GM23248 (cell line): ENCODE measurements at regions not wholly inside any gene's neighbourhood (a gene's known extent, or its start where the extent isn't known, plus 50 kb on each side); places are given as distances from the start of the nearest gene placed in this dataset.

ENCODE experiments used
- DNase-seq: peaks from one replicate; pipeline ENCODE4 v3.0.0-alpha.2; 2015
- H2AFZ ChIP-seq: fragments of 200-600 bp; sonication (generic); 2 replicates; pipeline ENCODE4 v1.6.1; 2016; ENCODE audit warnings: antibody characterized with exemption
- H3F3A ChIP-seq: fragments of 200-600 bp; sonication (generic); 2 replicates; pipeline ENCODE4 v1.6.1; 2016; ENCODE audit warnings: mild to moderate bottlenecking, antibody characterized with exemption, mixed run types; ENCODE audit not compliant: insufficient read depth
- H3K27ac ChIP-seq: fragments of 200-600 bp; sonication (generic); 2 replicates; pipeline ENCODE4 v1.5.1; 2016; ENCODE audit warnings: mild to moderate bottlenecking
- H3K27me3 ChIP-seq: fragments of 200-600 bp; sonication (generic); replicated peaks from 2 replicates; pipeline ENCODE4 v1.6.1; 2016; ENCODE audit warnings: mild to moderate bottlenecking; ENCODE audit not compliant: insufficient read depth
- H3K36me3 ChIP-seq: fragments of 200-600 bp; sonication (generic); 2 replicates; pipeline ENCODE4 v1.6.1; 2016; ENCODE audit warnings: low read depth, mild to moderate bottlenecking
- H3K4me1 ChIP-seq: fragments of 200-600 bp; sonication (generic); 2 replicates; pipeline ENCODE4 v1.6.1; 2016; ENCODE audit warnings: mild to moderate bottlenecking; ENCODE audit not compliant: insufficient read depth
- H3K4me2 ChIP-seq: fragments of 200-600 bp; sonication (generic); one replicate; pipeline ENCODE4 v1.6.1; 2016; ENCODE audit warnings: mild to moderate bottlenecking; ENCODE audit not compliant: unreplicated experiment
- H3K4me3 ChIP-seq: fragments of 200-600 bp; sonication (generic); 2 replicates; pipeline ENCODE4 v1.5.1; 2016; ENCODE audit warnings: mild to moderate bottlenecking
- H3K79me2 ChIP-seq: fragments of 200-600 bp; sonication (generic); 2 replicates; pipeline ENCODE4 v1.6.1; 2016; ENCODE audit warnings: mild to moderate bottlenecking; ENCODE audit not compliant: insufficient read depth
- H3K9ac ChIP-seq: fragments of 200-600 bp; sonication (generic); 2 replicates; pipeline ENCODE4 v1.6.1; 2016; ENCODE audit warnings: mild to moderate bottlenecking
- H3K9me2 ChIP-seq: fragments of 200-600 bp; sonication (generic); 2 replicates; pipeline ENCODE4 v1.6.1; 2016; ENCODE audit warnings: mixed run types, mild to moderate bottlenecking, moderate library complexity; ENCODE audit not compliant: insufficient read depth
- H3K9me3 ChIP-seq: fragments of 200-600 bp; sonication (generic); one replicate; pipeline ENCODE4 v1.6.1; 2017; ENCODE audit warnings: low read depth
- H4K20me1 ChIP-seq: fragments of 200-600 bp; sonication (generic); 2 replicates; pipeline ENCODE4 v1.6.0; 2016; ENCODE audit not compliant: insufficient read depth
- EZH2 ChIP-seq: fragments of 200-600 bp; sonication (generic); IDR thresholded peaks from 2 replicates; pipeline ENCODE4 v1.6.1; 2018; ENCODE audit warnings: antibody characterized with exemption, mild to moderate bottlenecking; ENCODE audit not compliant: insufficient read depth, poor library complexity, severe bottlenecking
- EZH2phosphoT487 ChIP-seq: fragments of 200-600 bp; sonication (generic); IDR thresholded peaks from 2 replicates; pipeline ENCODE4 v1.6.1; 2018; ENCODE audit warnings: antibody characterized with exemption, moderate library complexity, mild to moderate bottlenecking, low read depth; ENCODE audit not compliant: insufficient read depth
- WGBS, 2 experiments: methylation state at CpG; one replicate each; pipeline ENCODE4 v1.1.6; 2015 to 2017; ENCODE audit warnings: low lambda C conversion rate in 2 of 2, low coverage in 1 of 2; ENCODE audit errors: missing lambda C conversion rate in 2 of 2; 5-methylcytosine and 5-hydroxymethylcytosine counted together
- in situ Hi-C: fragments of 300-500 bp; cut with MboI; formaldehyde crosslinking; loops from 2 replicates; pipeline ENCODE4 v1.15.0; 2020

DNA sequence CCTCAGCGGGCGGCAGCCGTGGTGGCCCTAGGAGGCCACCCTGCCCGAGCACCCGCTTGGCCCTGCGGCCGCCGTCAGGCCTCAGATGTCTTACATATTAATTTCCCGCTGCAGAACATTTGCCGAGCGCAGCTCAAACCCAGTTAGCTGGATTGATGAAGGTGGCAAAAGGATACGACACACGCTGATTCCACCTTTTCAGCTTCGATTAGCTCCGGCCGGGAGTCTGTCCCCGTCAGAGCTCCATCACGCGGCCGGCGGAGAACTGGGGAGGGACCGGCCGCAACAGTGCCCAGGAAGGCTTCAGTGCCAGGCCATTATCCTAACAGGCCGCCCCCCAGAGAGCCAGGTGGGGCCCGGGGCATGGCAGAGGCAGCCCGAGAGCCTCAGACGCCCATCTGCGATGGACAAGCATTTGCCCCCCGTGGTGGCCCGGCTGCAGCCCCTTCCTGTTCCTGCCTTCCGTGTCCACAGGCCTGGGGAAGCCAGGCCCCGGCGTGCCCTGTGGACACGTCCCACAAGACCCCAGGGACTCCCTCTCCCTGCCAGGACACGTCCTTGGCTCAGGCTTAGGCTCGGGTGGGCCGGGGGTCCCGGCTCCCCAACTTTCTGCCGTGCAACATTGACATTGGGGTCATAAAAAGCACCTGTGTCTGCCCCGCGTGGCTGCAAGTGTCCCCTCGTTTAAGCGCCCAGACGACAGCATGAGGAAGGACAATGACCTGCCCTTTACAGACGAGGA is 133.8 kb upstream of the NKX1-1 start:
- no peak for TF ChIP-seq EZH2
- no peak for TF ChIP-seq EZH2phosphoT487
- WGBS, 2 experiments, result 70 to 75% methylated on average over 38 to 45 of the region's 45 CpGs
- H3K27me3 ChIP-seq, result no peaks in the 10 kb centered on the region; the same call in 1 of the 2 replicates

DNA sequence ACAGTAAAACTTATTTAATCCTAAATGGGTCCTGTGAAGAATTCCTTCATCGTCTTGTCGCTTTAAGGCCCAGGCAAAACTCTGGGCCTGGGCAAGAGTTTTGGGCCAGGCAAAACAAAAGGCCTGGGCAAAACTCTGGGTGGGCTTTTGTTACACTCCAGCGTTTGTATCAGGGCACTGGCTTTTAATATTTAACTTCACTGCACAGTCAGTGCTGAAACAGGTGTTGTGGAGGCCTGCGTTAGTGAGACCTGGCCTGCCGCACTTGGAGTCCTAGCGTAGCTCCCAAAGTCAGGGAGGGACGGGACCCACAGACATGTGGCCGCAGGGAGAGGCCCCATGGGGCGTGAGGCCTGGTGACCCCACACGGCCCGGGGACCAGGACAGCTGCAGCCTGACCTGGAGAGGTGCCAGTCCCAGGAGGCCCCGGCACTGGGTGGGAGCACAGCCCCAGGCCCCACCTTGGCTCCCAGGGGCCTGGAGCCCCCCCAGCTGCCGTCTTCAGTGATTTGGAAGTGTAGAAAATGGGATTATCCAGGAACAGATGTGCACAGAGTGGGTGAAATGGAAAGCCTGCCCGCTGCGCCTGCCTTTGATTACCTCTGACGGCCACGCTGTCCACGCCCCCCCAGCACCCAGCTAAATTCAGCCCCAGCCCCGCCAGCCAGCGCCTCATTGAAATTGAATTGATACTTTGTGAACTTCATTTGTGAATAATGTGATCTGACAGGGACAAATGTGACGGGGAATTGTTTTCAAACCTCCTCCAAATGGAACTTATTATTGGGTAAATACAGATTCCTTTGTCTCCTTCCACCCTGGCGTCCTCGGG is 132.9 kb upstream of the NKX1-1 start:
- TF ChIP-seq EZH2 (no peak), EZH2phosphoT487 (no peak)
- 43 to 44% methylated on average over 23 of the region's 23 CpGs for WGBS, 2 experiments
- in situ Hi-C loops, result no loop called here

More for the DNA sequence above, 133.8 kb upstream of the NKX1-1 start:
- H3K79me2 ChIP-seq, result no peaks in the 10 kb centered on the region
- no peaks in the 10 kb centered on the region for H3F3A ChIP-seq
- H3K4me1 ChIP-seq, result no peaks in the 10 kb centered on the region
- H3K9ac ChIP-seq, result no peak overlapping the region
- H3K27ac ChIP-seq, result no peak overlapping the region
- DNase-seq, result no peak
- no peaks in the 10 kb centered on the region for H3K9me3 ChIP-seq
- H3K4me3 ChIP-seq, result no peak overlapping the region
- H3K36me3 ChIP-seq, result no peaks in the 10 kb centered on the region
- no peaks in the 10 kb centered on the region for H3K9me2 ChIP-seq
- in situ Hi-C loops, result no loop called here
- no peak overlapping the region for H2AFZ ChIP-seq
- H3K4me2 ChIP-seq, result no peak overlapping the region
- no peaks in the 10 kb centered on the region for H4K20me1 ChIP-seq

DNA sequence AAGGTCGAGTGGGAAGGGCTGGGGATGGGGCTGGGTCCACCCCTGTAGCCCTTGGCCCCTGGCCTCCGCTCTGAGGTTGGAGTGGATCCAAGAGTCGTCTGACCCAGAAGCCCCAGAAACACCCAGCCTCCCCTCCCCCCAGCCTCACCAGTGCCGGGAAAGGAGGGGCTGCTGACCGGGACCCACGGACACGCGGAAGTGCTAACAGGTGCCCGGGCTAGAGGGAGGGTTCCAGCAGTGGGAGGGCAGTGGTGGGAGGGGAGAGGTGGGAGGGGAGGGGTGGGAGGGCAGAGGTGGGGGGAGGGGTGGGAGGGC is 131.8 kb upstream of the NKX1-1 start:
- TF ChIP-seq EZH2phosphoT487 (no peak), EZH2 (no peak)
- no peak for DNase-seq
- Histone ChIP-seq H2AFZ (no peak overlapping the region), H3F3A (no peaks in the 10 kb centered on the region), H3K27me3 (peaks cover 14% of the 10 kb centered on the region), H3K4me2 (no peak overlapping the region), H3K4me3 (no peak overlapping the region), H3K4me1 (no peaks in the 10 kb centered on the region), H3K79me2 (no peaks in the 10 kb centered on the region), H3K36me3 (no peaks in the 10 kb centered on the region), H3K9ac (no peak overlapping the region), H3K27ac (no peak overlapping the region), H3K9me3 (no peaks in the 10 kb centered on the region), H3K9me2 (no peaks in the 10 kb centered on the region), H4K20me1 (no peaks in the 10 kb centered on the region)
- in situ Hi-C loops, result no loop called here
- 15 to 28% methylated on average over 4 to 9 of the region's 9 CpGs for WGBS, 2 experiments

More for the DNA sequence above, 132.9 kb upstream of the NKX1-1 start:
- H3K4me1 ChIP-seq, result no peaks in the 10 kb centered on the region
- no peak overlapping the region for H3K9ac ChIP-seq
- no peak overlapping the region for H3K27ac ChIP-seq
- H2AFZ ChIP-seq, result no peak overlapping the region
- peaks cover 3% of the 10 kb centered on the region for H3K27me3 ChIP-seq
- H3K9me2 ChIP-seq, result no peaks in the 10 kb centered on the region
- no peak overlapping the region for H3K4me3 ChIP-seq
- DNase-seq, result no peak
- H3K4me2 ChIP-seq, result no peak overlapping the region
- no peaks in the 10 kb centered on the region for H4K20me1 ChIP-seq
- no peaks in the 10 kb centered on the region for H3K36me3 ChIP-seq
- no peaks in the 10 kb centered on the region for H3K9me3 ChIP-seq
- H3K79me2 ChIP-seq, result no peaks in the 10 kb centered on the region
- H3F3A ChIP-seq, result no peaks in the 10 kb centered on the region

DNA sequence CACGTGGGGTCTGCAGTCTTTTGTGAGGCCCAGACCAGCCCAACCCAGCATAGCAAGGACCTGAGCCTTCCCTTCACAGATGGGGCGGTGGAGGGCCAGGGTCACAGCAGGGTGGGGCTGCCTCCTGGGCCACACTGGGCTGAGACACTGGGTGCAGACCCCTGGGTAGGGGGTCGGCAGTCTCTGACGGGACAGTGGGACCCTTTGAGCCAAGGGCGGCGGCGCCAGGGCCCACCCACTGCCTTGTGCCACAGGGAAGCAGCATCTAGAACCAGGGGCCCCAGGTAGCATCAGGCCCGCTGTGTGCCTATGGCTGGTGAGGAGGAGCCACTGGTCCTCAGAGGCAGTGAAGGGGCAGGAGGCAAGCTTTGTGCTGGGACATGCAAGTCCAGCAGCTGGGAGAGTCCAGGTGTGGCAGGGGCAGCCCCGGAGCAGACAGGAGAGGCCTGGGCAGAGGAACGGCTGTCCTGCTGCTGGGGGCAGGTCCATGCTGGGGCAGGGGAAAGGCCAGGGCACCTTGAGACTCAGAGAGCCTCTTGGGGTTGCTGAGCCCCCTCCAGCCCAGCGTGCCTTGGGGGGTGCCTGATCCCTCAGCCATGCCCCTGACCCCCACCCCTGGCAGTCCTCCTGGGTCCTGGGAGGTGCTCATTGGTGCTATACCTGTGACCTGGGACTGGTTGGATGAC is 131.3 kb upstream of the NKX1-1 start:
- Histone ChIP-seq H2AFZ (no peak overlapping the region), H3K4me1 (no peaks in the 10 kb centered on the region), H3K27me3 (peaks cover 17% of the 10 kb centered on the region), H3K9me2 (no peaks in the 10 kb centered on the region), H3K27ac (no peak overlapping the region), H3K4me3 (no peak overlapping the region), H3K79me2 (no peaks in the 10 kb centered on the region), H4K20me1 (no peaks in the 10 kb centered on the region), H3K9me3 (no peaks in the 10 kb centered on the region), H3K36me3 (no peaks in the 10 kb centered on the region), H3K4me2 (no peak overlapping the region), H3K9ac (no peak overlapping the region), H3F3A (no peaks in the 10 kb centered on the region)
- TF ChIP-seq EZH2 (no peak), EZH2phosphoT487 (no peak)
- no peak for DNase-seq
- 57 to 65% methylated on average over 10 to 11 of the region's 11 CpGs for WGBS, 2 experiments
- in situ Hi-C loops, result no loop called here
